Type B pancreatic cell (in vitro differentiated cells): ENCODE measurements at regions not wholly inside any gene's neighbourhood (a gene's known extent, or its start where the extent isn't known, plus 50 kb on each side); places are given as distances from the start of the nearest gene placed in this dataset.
A peak's percentile ranks its signal among the peaks of the same experiment; 100 is the strongest.

Experiments used
- DNase-seq: peaks from one replicate; pipeline ENCODE4 v3.0.0; 2021; ENCODE audit warnings: mixed read lengths; ENCODE audit not compliant: unreplicated experiment; ENCODE audit errors: extremely low spot score
- H3K27ac Mint-ChIP-seq: 2 replicates; pipeline ENCODE4 v1.8.0; 2021; ENCODE audit warnings: mild to moderate bottlenecking, mixed read lengths
- H3K27me3 Mint-ChIP-seq: 2 replicates; pipeline ENCODE4 v1.8.0; 2021; ENCODE audit warnings: mixed read lengths
- H3K36me3 Mint-ChIP-seq: 2 replicates; pipeline ENCODE4 v1.8.0; 2021; ENCODE audit warnings: mixed read lengths
- H3K4me1 Mint-ChIP-seq: one replicate; pipeline ENCODE4 v1.8.0; 2021; ENCODE audit warnings: mixed read lengths; ENCODE audit not compliant: unreplicated experiment
- H3K4me3 Mint-ChIP-seq: 2 replicates; pipeline ENCODE4 v1.8.0; 2021; ENCODE audit warnings: mild to moderate bottlenecking, mixed read lengths
- H3K9me3 Mint-ChIP-seq: 2 replicates; pipeline ENCODE4 v1.8.0; 2021; ENCODE audit warnings: mixed read lengths
- CTCF ChIP-seq: fragments of 200-600 bp; sonication (generic); conservative IDR thresholded peaks from 2 replicates; pipeline ENCODE4 v1.5.0; 2021; ENCODE audit warnings: antibody characterized with exemption, mild to moderate bottlenecking

- H3K27me3 Mint-ChIP-seq, result no peaks in the 10 kb centered on the region
- TF ChIP-seq CTCF, result peak; percentile 74
- H3K9me3 Mint-ChIP-seq, result no peaks in the 10 kb centered on the region
- no peak overlapping the region for H3K4me3 Mint-ChIP-seq
- DNase-seq, result no peak
- no peak overlapping the region for H3K27ac Mint-ChIP-seq
- peaks cover 8% of the 10 kb centered on the region for H3K4me1 Mint-ChIP-seq
- no peaks in the 10 kb centered on the region for H3K36me3 Mint-ChIP-seq
Measured at GRCh38 chr13:62357887-62358645, 942.4 kb upstream of the PCDH20 start.

DNA sequence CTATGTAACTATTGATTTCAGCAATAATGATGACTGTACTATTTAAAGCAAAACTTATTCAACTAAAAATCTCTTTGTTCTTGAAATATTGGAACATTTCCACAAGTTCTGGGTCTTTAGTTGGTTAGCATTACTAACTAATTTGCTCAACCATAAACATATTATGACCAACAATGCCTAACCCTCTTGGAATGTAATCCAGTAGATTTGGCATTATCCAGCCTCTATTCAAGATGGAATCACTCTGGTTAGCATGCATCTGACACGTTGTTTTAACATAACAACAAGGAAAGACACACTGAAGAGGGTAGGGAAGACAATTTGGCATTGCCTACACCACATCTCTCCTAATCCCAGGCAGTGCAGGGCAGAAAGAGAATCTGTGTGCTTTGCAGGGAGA, 941.3 kb upstream of the PCDH20 start:
- H3K27ac Mint-ChIP-seq, result no peak overlapping the region

GRCh38 chr13:62337109-62337880, 921.6 kb upstream of the PCDH20 start:
- no peak for TF ChIP-seq CTCF
- Mint-ChIP-seq H3K27me3 (no peaks in the 10 kb centered on the region), H3K4me3 (no peak overlapping the region), H3K36me3 (no peaks in the 10 kb centered on the region), H3K27ac (no peak overlapping the region), H3K4me1 (peaks cover 8% of the 10 kb centered on the region), H3K9me3 (peaks cover 4% of the 10 kb centered on the region)
- DNase-seq, result no peak

More for the DNA sequence above, 941.3 kb upstream of the PCDH20 start:
- no peak for TF ChIP-seq CTCF
- DNase-seq, result no peak
- H3K4me1 Mint-ChIP-seq, result peaks cover 8% of the 10 kb centered on the region
- no peaks in the 10 kb centered on the region for H3K36me3 Mint-ChIP-seq
- H3K27me3 Mint-ChIP-seq, result no peaks in the 10 kb centered on the region
- H3K9me3 Mint-ChIP-seq, result no peaks in the 10 kb centered on the region
- H3K4me3 Mint-ChIP-seq, result no peak overlapping the region

DNA sequence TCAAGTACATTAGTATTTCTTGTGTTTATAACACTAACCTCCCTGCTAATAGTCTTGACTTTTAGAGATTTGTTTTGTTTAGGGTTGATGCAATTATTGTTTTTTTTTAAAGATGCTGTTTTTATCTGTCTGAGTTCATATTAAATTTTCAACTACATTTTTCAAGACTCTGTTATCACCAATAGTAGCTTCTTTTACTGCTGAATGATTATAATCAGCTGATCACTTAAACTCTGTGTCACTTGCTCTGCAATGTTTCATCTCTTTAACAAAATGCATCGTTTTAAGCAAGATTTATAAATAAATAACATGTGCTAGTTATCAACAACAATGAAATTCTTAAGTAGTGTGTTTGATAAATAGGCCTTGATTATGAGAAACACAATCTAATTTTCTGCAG, 920.9 kb upstream of the PCDH20 start:
- no peak overlapping the region for H3K4me3 Mint-ChIP-seq
- H3K4me1 Mint-ChIP-seq, result peaks cover 8% of the 10 kb centered on the region

DNA sequence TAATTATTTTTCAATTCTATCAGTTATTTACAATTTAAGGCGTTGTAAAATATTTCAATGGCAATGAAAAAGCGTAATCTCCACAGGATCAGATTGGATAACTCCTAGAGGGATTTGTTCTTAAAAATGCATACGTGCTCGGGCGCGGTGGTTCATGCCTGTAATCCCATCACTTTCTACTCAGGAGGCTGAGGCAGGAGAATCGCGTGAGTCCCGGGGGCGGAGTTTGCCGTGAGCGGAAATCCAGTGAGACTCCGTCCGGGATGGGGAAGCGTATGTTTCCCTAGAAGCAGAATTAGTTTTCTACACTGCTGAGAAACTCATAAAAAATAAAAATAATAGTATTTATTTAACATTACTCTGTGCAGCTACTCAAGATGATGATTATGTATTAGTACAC, 917.8 kb upstream of the PCDH20 start:
- Mint-ChIP-seq H3K36me3 (no peaks in the 10 kb centered on the region), H3K9me3 (peaks cover 4% of the 10 kb centered on the region), H3K4me3 (no peak overlapping the region), H3K4me1 (peaks cover 8% of the 10 kb centered on the region), H3K27me3 (no peaks in the 10 kb centered on the region), H3K27ac (no peak overlapping the region)
- no peak for TF ChIP-seq CTCF
- DNase-seq, result no peak

More for the DNA sequence above, 920.9 kb upstream of the PCDH20 start:
- Mint-ChIP-seq H3K36me3 (no peaks in the 10 kb centered on the region), H3K27me3 (no peaks in the 10 kb centered on the region), H3K27ac (no peak overlapping the region), H3K9me3 (peaks cover 4% of the 10 kb centered on the region)
- DNase-seq, result no peak
- no peak for TF ChIP-seq CTCF
